CD4-positive, alpha-beta T cell treated with Interleukin-6 for 4 hours (primary cell): ENCODE measurements at regions not wholly inside any gene's neighbourhood (a gene's known extent, or its start where the extent isn't known, plus 50 kb on each side); places are given as distances from the start of the nearest gene placed in this dataset.
"Not testable (repeated sequence)": the region's sequence is repeated elsewhere in the genome, so short reads cannot be mapped to it uniquely, and the experiment has no call there.

Source experiments
- DNase-seq: peaks from one replicate; pipeline ENCODE4 v3.0.0-alpha.2; 2020; ENCODE audit warnings: mixed read lengths

DNA sequence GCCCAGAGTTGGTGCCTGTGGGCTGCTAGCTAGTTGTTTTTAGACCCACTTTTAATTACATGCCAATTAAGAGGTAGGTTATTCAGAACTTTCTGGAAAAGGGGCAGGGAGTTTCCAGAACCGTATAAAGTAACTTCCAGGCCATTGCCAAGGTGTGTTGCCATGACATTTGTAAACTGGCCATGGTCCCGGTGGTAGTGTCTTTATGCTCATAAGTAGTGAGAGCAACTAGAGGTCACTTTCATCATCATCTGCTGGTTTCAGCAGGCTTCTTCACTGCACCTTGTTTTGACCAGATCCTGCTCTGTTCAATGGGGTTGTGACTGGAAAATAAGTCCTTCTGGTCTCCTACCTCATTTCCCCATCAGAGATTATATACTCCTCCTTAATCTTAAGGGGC, 207.0 kb downstream of the FAM72C start:
- DNase-seq = not testable (repeated sequence)

DNA sequence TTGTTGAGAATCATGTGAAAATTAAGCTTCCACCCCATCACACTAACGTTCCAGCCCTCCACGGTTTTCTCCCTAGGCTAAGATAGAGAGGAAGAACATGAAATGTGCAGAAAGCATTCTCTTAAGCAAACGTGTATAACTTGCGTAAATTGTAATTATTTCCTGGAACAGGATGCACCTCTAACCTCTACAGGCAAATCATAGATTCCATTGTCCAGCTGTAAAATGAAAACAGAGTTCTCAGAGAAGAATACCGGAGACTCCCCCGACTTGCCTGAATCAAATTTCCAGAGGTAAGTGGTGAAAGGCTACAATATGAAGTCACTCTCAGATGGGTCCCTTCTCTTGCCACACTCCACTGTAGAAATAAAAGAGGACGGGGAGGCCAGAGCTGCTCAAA, 211.4 kb downstream of the FAM72C start:
- DNase-seq = not testable (repeated sequence)

DNA sequence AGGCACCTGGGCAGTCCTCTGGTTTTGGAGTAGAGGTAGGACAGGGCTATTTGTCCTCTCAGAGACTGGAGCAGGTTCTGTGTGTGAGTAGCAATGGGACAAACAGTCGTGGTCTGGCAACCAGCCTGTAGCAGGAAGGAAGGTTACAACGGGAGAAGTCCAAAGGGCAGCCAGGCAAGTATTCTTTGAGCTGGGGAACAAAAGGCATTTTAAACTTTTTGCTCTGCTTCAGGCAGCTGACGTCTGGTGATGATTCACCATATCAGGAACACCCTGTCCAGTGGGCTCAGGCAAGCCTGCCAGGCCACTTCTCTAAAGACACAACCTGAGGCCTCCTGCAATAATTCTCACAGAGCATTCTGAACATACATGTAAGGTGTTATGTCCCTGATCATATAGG, 215.8 kb downstream of the FAM72C start:
- not testable (repeated sequence) for DNase-seq

DNA sequence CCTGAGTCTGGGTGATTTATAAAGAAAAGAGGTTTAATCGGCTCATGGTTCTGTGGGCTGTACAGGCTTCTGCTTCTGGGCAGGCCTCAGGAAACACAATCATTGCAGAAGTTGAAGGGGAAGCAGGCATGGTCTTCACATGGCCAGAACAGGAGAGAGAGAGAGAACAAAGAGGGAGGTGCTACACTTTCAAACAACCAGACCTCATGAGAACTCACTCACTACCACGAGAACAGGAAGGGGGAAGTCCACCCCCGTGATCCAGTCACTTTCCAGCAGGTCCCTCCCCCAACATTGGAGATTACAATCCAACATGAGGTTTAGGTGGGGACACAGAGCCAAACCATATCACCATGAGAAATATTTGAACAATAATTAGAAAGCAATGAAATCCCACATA, 222.9 kb downstream of the FAM72C start:
- no peak for DNase-seq

DNA sequence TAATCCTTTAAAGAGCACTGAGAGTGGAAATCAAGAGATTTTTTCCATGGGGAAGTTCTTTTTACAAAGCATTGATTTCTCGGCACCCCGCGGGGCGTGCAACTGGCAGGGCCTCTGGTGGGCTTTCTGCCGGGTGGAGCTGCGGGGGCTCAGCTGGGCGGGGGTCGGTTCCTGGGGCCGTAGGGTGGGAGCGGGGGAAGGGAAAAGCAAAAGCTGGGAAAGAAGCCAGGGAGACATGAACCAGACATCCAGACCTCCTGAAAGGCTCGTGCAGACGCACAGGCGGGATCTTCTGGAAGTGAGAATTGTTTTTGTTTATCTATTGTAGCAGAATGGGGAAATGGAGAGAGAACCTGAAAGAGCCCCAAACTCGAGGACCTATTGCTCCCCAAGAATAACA, 235.2 kb downstream of the FAM72C start:
- DNase-seq = no peak

DNA sequence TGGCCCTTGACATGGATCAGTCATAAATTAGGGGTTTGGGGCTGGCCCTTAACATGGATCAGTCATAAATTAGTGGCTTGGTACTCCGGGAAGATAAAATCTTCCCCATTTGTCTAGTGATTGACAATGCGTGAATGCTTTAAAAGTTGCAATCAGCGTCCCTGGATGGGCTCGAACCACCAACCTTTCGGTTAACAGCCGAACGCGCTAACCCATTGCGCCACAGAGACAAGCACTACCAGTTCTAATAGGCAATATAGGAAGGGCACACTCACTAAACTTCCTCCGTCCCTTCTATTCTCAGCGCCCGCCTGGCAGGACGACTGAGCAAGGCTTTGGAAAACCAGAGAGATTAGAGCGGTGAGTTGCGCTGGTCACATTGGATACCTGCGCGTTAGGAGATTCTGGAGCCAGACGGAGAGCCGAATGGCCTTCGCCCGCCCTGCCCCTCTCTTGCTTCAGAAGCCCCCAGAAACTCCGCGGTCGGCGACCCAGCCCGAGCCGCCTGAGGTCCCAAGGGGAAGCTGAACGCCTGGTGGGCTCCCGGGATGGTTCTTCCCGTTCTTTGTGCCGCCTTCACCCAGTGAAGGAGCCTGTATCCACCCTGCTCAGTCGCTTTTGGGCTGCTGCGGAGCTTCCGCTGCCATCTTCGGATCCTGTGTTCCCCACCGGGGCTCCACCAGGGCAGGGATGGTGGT, 235.9 kb downstream of the FAM72C start:
- DNase-seq = no peak

DNA sequence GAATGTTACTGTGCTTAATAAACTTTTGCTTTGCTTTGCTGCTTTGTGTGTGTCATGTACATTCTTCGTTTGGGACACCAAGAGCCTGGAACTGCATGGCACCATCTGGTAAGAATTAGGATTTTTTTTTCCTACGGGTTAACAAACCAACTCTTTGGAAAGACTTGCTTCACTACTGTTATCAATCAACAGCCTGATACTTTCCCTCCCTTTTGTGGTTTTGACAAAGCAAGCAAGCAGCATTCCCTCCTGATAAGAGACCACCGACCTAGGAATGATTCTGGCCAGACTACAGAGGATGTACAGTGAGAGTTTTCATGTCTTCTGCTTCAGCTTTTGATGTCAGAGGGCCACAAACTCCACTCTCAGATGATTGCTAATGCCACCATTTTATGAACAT, 237.5 kb downstream of the FAM72C start:
- DNase-seq = not testable (repeated sequence)

DNA sequence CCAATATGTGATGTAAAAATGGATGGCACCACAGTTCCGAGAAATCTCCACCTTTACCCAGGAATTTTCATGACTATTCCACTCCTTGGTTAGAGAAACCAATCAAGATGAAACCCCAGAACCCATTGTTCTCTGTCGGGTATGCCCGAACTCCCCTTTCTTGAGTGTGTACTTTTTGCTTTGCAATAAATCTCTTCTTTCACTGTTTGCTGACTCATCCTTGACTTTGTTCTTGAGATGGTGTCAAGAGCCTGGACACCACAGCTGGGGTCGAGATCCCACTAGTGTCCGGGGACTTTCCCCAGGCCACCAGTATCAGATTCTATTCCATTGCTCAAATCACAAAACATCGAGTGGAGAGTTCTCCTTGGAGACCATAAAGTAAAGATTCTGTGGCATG, 240.9 kb downstream of the FAM72C start:
- DNase-seq = not testable (repeated sequence)

DNA sequence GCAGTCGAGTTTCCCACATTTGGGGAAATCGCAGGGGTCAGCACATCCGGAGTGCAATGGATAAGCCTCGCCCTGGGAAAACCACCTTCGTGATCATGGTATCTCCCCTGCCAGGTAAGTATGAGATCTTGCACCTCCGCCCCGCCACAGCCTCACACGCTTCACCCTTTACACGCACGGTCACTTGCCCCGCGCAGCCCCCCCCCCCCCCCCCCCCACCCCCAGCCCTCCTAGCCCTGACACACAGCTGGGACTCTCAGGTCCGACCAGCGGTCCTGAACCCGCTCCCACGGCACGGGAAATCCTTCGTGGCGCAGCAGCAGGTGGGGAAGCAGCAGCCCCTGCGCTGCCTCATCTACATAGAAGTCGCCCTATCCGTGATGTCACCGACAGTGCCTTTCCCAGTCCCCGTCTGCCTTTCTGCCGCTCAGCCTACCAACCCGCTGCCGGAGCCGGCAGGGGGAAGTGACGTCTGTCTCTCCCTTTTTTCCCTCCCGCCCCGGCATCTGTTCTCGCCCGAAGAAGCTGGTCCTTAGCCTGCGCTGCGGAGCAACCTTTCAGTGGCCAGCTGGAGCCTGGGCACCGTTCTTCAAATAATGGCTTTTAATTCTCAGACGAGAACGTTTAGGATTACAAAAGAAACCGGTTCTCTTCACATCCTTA, 242.2 kb downstream of the FAM72C start:
- DNase-seq = not testable (repeated sequence)

DNA sequence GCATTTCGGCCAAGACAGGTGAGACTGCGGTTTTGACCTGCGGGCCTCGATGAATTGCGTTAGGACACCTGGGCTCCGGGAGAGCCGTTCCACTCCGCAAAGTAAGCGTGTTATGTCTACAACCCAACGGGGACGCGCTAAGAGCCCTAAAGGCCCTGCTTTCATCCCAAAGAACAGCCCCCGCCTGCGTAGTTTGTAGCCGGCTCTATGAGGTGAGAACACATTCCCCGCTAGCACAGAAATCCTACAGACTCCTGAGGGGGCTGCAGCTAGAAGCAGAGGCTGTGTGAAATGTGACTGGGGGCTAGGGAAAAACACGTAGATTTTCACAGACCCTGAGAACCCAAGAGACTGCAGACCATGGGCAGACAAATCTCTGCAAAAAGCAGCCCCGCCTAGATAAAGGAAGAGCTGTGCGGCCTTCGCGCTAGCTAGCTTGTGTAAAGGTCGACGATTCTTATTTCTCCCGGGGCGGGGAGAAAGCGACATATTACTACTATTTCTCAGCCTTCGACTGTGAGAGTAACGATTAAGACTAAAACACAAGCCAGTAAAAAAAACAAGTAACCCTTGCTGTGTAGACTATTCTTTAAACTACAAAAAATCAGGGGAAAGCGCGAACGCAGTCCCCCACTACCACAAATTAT, 242.9 kb downstream of the FAM72C start:
- not testable (repeated sequence) for DNase-seq

DNA sequence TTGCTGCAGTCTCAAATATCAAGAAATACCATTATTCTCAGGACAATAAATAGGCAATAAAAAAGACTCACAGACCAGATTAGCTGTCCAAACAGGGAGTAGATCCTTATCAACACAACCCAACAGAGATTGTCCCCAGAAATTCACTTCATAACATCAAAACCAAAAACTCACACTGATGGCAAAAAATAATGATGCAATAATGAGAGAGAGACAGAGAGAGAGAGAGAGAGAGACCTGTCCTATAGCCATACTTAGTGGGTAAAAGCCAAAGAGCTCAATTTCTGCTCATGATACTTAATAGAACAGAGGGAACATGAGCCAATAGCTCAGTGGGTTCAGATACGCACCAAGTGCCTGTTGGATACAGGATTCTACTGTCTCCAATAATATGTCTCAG, 244.5 kb downstream of the FAM72C start:
- no peak for DNase-seq

DNA sequence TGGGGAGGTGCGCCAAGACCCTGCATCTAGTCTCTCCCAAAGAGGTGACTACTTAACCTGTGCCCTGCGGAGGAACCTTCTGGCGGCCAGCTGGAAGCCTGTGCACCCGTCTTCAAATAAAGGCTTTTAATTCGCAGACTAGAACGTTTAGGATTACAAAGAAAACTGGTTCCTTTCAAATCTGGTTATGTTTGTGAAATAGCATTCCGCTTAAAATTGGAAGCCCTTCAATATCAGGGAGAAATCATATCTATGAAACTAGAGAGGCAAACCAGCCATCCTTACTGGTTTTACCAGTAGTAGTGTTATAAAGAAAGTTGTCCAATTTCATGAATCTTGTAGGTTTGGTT, 250.8 kb downstream of the FAM72C start:
- DNase-seq = no peak

DNA sequence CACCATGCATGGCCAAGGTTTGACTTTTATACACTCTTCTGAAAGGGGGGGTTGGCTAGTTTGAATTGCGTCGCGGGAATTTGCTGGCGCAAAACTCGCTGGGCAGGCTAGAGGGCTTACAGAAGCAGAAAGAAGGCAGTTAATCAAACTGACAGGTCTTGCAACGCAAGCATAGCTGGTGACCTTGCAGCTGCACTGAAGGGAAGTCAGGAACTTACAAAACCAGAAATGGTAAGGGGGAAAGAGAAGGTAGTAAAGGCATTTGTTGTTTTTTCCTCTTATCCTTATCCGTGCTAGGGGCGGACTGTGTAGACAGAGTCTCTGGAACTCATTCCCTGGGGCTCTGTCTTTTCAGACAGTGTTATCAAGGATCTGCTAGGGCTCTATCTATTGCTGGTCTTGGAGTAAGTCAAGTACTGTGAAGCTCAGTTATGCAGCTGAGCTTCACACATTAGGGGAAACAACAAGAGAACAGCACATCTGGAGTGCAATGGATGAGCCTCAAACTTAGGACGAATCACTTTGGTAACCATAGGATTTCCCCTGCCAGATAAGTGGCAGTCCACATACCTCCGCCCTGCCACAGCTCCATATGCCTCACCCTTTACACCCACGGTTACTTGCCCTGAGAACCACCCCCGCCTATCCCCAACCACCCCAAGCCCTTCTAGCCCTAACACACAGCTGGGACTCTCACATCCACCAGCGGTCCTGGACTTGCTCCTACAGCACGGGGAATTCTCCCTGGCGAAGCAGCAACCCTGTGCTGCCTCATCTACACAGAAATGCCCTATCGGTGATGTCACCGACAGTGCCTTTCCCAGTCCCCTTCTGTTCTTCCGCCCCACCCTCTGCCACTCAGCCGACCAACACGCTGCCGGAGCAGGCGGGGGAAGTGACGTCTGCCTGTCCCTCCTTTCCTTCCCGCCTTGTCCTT, 251.4 kb downstream of the FAM72C start:
- DNase-seq = no peak

DNA sequence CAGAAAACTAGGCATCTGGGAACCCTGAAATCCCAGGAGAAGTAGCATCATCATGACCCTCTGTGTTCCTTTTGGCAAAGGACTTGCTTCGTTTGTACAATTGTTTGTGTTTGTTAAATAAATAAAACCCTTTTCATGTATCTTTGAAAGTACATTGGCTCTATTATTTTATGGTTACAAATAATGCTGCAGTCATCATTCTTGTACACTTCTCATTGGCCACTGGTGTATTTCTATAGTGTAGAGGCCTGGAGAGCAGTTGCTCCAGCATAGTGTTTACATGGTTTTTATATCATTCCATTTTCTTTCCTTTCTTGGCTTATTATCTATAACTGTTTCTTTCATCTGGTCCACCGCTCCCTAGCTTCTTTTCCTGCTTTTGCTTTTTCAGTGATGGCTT, 253.3 kb downstream of the FAM72C start:
- no peak for DNase-seq

DNA sequence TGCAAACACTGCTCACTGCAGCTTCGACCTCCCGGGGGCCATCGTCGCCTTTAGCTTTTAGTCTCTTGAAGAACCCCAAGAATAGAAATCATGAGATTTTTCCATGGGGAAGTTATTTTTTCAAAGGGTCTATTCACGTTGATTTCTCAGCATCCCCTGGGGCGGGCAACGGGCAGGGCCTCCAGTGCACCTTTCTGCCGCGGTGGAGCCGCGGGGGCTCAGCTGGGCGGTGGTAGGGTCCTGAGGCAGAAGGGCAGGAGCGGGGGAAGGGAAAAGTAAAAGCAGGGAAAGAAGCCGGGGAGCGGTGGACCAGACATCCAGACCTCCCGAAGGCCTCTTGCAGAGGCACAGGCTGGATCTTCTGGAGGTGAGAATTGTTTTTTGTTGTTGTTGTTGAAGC, 253.8 kb downstream of the FAM72C start:
- no peak for DNase-seq

DNA sequence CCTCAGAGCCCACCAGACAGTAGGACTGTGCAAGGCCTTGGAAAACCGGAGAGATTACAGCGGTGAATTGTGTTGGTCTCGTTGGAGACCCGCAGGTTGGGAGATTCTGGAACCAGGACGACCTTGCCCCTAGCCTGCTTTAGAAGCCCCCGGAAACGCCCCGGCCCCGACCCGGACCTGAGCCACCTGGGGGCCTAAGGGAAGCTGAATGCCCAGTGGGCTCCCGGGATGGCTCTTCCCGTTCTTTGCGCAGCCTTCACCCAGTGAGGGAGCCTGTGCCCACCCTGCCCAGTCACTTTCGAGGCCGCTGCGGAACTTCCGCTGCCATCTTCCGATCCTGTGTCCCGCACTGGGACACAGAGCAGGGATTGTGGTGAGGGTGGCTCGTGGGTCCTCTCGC, 254.4 kb downstream of the FAM72C start:
- no peak for DNase-seq

DNA sequence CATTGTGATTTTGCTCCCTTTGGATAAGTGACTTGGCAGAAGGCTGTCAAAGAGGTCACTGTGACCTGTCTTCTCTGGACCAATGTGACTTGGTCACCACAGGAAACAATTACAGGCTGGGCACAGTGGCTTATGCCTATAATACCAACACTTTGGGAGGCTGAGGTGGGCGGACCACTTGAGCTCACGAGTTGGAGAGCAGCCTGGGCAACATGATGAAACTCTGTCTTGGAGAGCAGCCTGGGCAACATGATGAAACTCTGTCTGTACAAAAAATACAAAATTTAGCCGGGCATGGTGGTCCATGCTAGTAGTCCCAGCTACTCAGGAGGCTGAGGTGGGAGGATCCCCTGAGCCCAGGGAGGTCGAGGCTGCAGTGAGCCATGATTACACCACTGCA, 256.9 kb downstream of the FAM72C start:
- not testable (repeated sequence) for DNase-seq

DNA sequence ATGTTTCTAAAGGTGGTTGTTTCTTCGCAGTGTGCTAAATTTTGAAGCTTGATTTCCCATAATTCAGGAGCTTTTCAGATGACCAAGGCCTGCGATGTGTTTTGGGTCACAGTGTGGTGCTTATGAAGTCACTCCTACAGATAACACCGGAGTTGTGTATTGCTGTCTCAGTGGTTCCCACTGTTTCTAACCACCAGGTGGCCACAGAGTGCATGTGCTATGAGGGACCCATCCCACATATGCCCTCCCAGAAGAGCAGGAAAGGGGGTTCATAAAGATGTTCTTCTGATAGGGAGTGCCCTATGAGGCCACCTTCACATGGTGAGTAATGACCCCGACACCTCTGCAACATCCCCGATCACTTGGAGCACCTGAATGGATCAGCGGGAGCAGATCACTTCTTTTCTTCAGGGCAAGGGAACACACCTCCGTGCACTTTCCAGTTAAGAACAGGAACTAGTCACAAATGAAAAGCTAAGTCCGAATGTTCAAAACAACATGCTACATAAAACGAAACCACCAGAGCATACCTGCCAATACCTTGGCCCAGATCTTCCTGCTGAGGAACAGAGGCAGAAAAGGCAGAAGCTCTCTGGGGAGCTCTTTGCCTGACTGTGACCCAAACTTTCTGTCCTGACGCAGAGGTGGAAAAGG, 262.1 kb downstream of the FAM72C start:
- not testable (repeated sequence) for DNase-seq

DNA sequence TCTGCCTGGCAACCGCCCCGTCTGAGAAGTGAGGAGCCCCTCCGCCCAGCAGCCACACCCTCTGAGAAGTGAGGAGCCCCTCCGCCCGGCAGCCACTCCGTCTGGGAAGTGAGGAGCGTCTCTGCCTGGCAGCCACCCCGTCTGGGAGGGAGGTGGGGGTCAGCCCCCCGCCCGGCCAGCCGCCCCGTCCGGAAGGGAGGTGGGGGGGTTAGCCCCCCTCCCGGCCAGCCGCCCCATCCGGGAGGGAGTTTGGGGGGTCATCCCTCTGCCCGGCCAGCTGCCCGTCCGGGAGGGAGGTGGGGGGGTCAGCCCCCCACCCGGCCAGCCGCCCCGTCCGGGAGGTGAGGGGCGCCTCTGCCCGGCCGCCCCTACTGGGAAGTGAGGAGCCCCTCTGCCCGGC, 269.0 kb downstream of the FAM72C start:
- DNase-seq = not testable (repeated sequence)

DNA sequence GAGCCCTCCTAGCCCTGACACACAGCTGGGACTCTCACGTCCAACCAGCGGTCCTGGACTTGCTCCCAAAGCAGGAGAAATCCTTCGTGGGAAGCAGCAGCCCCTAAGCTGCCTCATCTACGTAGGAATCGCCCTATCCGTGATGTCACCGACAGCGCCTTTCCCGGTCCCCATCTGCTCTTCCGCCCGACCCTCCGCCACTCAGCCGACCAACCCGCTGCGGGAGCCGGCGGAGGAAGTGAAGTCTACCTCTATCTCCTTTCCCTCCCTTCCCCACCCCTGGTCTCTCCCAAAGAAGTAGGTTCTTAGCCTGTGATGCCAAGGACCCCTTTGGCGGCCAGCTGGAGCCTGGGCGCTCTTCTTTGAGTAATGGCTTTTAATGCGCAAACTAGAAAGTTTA, 272.1 kb downstream of the FAM72C start:
- DNase-seq = no peak

DNA sequence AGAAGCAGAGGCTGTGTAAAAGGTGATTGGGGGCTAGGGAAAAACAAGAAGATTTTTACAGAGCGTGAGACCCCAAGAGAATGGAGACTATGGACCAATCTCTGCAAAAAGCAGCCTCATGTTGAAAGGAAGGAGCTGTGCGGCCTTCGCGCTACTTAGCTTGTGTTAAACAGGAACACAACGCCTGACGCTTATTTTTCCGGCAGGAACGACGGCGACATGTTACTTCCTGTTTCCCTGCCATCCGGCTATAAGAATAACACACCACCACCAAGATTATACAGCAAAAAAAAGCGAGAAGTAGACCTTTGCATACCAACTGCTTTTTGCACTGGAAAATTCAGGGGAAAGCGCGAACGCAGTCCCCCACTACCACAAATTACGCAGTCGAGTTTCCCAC, 272.7 kb downstream of the FAM72C start:
- DNase-seq = no peak

DNA sequence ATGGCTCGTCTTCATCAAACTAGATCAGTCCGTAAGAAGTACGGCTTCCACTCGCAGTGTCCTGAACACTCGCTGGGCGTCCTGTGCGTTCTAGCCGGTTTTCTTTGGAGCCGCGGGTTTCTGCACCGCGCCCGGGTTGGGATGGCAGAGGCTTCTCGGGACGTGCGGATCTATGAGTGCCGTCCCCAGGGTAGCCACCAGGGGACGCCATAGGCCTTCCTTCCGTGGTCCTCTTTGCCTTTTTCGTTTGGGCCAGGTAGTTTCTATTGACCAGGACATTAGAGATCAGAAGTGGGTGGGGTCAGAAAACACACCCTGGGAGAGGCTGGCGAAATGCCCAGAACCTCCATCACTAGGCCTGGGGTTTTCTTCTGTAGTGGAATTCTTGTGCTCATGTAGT, 273.8 kb downstream of the FAM72C start:
- DNase-seq = no peak

DNA sequence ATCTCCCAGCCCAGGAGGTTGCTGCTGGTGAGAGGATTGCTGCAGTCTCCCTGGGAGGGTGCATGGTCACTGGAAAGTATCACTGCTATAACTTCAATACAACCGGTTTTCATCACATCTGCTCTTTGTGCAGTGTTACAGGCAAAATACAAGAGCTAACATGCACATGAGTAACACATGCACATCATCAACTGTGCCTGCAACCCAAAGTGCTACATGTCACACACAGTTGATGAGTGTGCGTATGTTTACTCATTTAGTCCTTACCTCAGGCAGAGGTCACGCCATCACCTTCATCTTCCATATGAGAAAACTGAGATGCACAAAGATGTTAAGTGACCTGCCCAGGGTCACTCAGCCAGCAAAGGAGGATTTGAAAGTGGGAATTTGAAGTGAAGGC, 277.7 kb downstream of the FAM72C start:
- DNase-seq = no peak
